Liver (tissue), 8 donors: ENCODE measurements at regions not wholly inside any gene's neighbourhood (a gene's known extent, or its start where the extent isn't known, plus 50 kb on each side); places are given as distances from the start of the nearest gene placed in this dataset.

ENCODE experiments used
- DNase-seq: peaks from one replicate; pipeline ENCODE4 v3.0.0-alpha.2; 2017; ENCODE audit warnings: low spot score
- H3K27ac ChIP-seq, 2 donors: one replicate each; pipeline ENCODE4 v1.7.0; 2013; ENCODE audit warnings: inconsistent platforms in 2 of 2, low read length in 2 of 2, control low read depth in 1 of 2, low read depth in 1 of 2, mild to moderate bottlenecking in 1 of 2
- H3K27me3 ChIP-seq, 4 donors: one replicate each; pipeline versions ENCODE4 v1.6.1 to v1.7.0; 2013; ENCODE audit warnings: low read length in 3 of 4, inconsistent platforms in 1 of 4, mild to moderate bottlenecking in 1 of 4, moderate library complexity in 1 of 4; ENCODE audit not compliant: control insufficient read depth in 4 of 4, insufficient read depth in 4 of 4
- H3K36me3 ChIP-seq, 4 donors: one replicate each; pipeline versions ENCODE4 v1.6.1 to v1.7.0; 2013; ENCODE audit warnings: low read length in 3 of 4, mild to moderate bottlenecking in 3 of 4, low read depth in 1 of 4, moderate library complexity in 1 of 4; ENCODE audit not compliant: control insufficient read depth in 4 of 4, insufficient read depth in 3 of 4
- H3K4me1 ChIP-seq, 4 donors: one replicate each; pipeline versions ENCODE4 v1.6.1 to v1.7.0; 2013; ENCODE audit warnings: low read length in 3 of 4, mild to moderate bottlenecking in 3 of 4, moderate library complexity in 1 of 4; ENCODE audit not compliant: control insufficient read depth in 4 of 4, insufficient read depth in 4 of 4
- H3K4me3 ChIP-seq, 3 donors: one replicate each; pipeline versions ENCODE4 v1.6.1 to v1.7.0; 2013; ENCODE audit warnings: low read length in 3 of 3, control low read depth in 1 of 3, low read depth in 1 of 3, mild to moderate bottlenecking in 1 of 3
- H3K9ac ChIP-seq, 2 donors: one replicate each; pipeline ENCODE4 v1.7.0; 2013; ENCODE audit warnings: low read length in 2 of 2, mild to moderate bottlenecking in 2 of 2, moderate library complexity in 2 of 2, control low read depth in 1 of 2, low read depth in 1 of 2
- H3K9me3 ChIP-seq, 4 donors: one replicate each; pipeline versions ENCODE4 v1.6.1 to v1.7.0; 2013; ENCODE audit warnings: low read length in 3 of 4; ENCODE audit not compliant: control insufficient read depth in 4 of 4
- ATF3 ChIP-seq: IDR thresholded peaks from 2 replicates; pipeline ENCODE4 v1.6.1; 2016; ENCODE audit warnings: antibody characterized with exemption
- CTCF ChIP-seq: fragments of 150-350 bp; IDR thresholded peaks from 2 replicates; pipeline ENCODE4 v1.5.1; 2017; ENCODE audit warnings: improper control_type of control experiment, low read depth, low read length; ENCODE audit not compliant: missing input control
- EGR1 ChIP-seq, 2 donors: IDR thresholded peaks; 2 replicates each; pipeline ENCODE4 v1.6.1; 2016 to 2018; ENCODE audit warnings: antibody characterized with exemption in 2 of 2, low read depth in 2 of 2
- FOXA1 ChIP-seq: IDR thresholded peaks from 2 replicates; pipeline ENCODE4 v1.6.1; 2016; ENCODE audit warnings: antibody characterized with exemption
- FOXA2 ChIP-seq: IDR thresholded peaks from 2 replicates; pipeline ENCODE4 v1.6.1; 2016; ENCODE audit warnings: antibody characterized with exemption
- GABPA ChIP-seq, 2 donors: IDR thresholded peaks in 1 of 2; conservative IDR thresholded peaks in 1 of 2; 2 replicates each; pipeline ENCODE4 v1.6.1; 2016; ENCODE audit warnings: antibody characterized with exemption in 2 of 2, mild to moderate bottlenecking in 1 of 2, moderate library complexity in 1 of 2
- HNF4A ChIP-seq, 2 donors: conservative IDR thresholded peaks; 2 replicates each; pipeline ENCODE4 v1.6.1; 2016; ENCODE audit warnings: antibody characterized with exemption in 2 of 2, mild to moderate bottlenecking in 2 of 2
- HNF4G ChIP-seq: IDR thresholded peaks from 2 replicates; pipeline ENCODE4 v1.6.1; 2016; ENCODE audit warnings: antibody characterized with exemption
- JUND ChIP-seq, 2 donors: IDR thresholded peaks; 2 replicates each; pipeline ENCODE4 v1.6.1; 2016; ENCODE audit warnings: antibody characterized with exemption in 2 of 2
- MAX ChIP-seq: IDR thresholded peaks from 2 replicates; pipeline ENCODE4 v1.6.1; 2016; ENCODE audit warnings: antibody characterized with exemption
- RAD21 ChIP-seq, 2 donors: IDR thresholded peaks; 2 replicates each; pipeline ENCODE4 v1.6.1; 2016; ENCODE audit warnings: antibody characterized with exemption in 2 of 2, mild to moderate bottlenecking in 2 of 2
- RXRA ChIP-seq, 2 donors: IDR thresholded peaks; 2 replicates each; pipeline ENCODE4 v1.6.1; 2017 to 2018; ENCODE audit warnings: antibody characterized with exemption in 2 of 2, mild to moderate bottlenecking in 1 of 2
- SP1 ChIP-seq: IDR thresholded peaks from 2 replicates; pipeline ENCODE4 v1.6.1; 2018; ENCODE audit warnings: antibody characterized with exemption, mild to moderate bottlenecking
- TAF1 ChIP-seq: conservative IDR thresholded peaks from 2 replicates; pipeline ENCODE4 v1.6.1; 2016; ENCODE audit warnings: antibody characterized with exemption, mild to moderate bottlenecking
- YY1 ChIP-seq: IDR thresholded peaks from 2 replicates; pipeline ENCODE4 v1.6.1; 2016; ENCODE audit warnings: antibody characterized with exemption, mild to moderate bottlenecking
- ZBTB33 ChIP-seq: IDR thresholded peaks from 2 replicates; pipeline ENCODE4 v1.6.1; 2016; ENCODE audit warnings: antibody characterized with exemption
- WGBS: extraction: QIAGEN DNeasy Blood & Tissue Kit; methylation state at CpG from one replicate; pipeline ENCODE4 v1.1.7; 2013; 5-methylcytosine and 5-hydroxymethylcytosine counted together
- TF ChIP-seq, protein P1 (sequence below): IDR thresholded peaks from 2 replicates; pipeline ENCODE4 v1.6.1; 2016; ENCODE audit warnings: antibody characterized with exemption, mild to moderate bottlenecking
- donor health status: healthy.
- donor health status: healthy.
- donor health status: healthy.
- donor health status: healthy.
- donor health status: healthy.

GRCh38 chr4:64682946-64683345 lies 273.7 kb upstream of the TECRL start:
- no peaks in the 10 kb centered on the region for H3K9me3 ChIP-seq
- no peak overlapping the region for H3K9ac ChIP-seq
- no peak overlapping the region for H3K27ac ChIP-seq
- H3K36me3 ChIP-seq: no peaks in the 10 kb centered on the region
- no peaks in the 10 kb centered on the region for H3K4me1 ChIP-seq
- no peak overlapping the region for H3K4me3 ChIP-seq
- no peak for DNase-seq
- 77% methylated on average over 4 of the region's 4 CpGs for whole genome bisulfite sequencing
- TF ChIP-seq FOXA1 (no peak), FOXA2 (no peak), HNF4A (conservative IDR thresholded peaks at IDR 0.05) (no peak), ZBTB33 (no peak), SP1 (no peak), ATF3 (no peak), HNF4G (no peak), CTCF (no peak), EGR1 (IDR thresholded peaks at IDR 0.05; ENCODE audit: low read depth in 2 of 2) (no peak), RAD21 (IDR thresholded peaks at IDR 0.05) (no peak), TAF1 (no peak), MAX (no peak)
- TF ChIP-seq, protein P1, sequence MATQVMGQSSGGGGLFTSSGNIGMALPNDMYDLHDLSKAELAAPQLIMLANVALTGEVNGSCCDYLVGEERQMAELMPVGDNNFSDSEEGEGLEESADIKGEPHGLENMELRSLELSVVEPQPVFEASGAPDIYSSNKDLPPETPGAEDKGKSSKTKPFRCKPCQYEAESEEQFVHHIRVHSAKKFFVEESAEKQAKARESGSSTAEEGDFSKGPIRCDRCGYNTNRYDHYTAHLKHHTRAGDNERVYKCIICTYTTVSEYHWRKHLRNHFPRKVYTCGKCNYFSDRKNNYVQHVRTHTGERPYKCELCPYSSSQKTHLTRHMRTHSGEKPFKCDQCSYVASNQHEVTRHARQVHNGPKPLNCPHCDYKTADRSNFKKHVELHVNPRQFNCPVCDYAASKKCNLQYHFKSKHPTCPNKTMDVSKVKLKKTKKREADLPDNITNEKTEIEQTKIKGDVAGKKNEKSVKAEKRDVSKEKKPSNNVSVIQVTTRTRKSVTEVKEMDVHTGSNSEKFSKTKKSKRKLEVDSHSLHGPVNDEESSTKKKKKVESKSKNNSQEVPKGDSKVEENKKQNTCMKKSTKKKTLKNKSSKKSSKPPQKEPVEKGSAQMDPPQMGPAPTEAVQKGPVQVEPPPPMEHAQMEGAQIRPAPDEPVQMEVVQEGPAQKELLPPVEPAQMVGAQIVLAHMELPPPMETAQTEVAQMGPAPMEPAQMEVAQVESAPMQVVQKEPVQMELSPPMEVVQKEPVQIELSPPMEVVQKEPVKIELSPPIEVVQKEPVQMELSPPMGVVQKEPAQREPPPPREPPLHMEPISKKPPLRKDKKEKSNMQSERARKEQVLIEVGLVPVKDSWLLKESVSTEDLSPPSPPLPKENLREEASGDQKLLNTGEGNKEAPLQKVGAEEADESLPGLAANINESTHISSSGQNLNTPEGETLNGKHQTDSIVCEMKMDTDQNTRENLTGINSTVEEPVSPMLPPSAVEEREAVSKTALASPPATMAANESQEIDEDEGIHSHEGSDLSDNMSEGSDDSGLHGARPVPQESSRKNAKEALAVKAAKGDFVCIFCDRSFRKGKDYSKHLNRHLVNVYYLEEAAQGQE: no peak
- H3K27me3 ChIP-seq: no peaks in the 10 kb centered on the region

DNA sequence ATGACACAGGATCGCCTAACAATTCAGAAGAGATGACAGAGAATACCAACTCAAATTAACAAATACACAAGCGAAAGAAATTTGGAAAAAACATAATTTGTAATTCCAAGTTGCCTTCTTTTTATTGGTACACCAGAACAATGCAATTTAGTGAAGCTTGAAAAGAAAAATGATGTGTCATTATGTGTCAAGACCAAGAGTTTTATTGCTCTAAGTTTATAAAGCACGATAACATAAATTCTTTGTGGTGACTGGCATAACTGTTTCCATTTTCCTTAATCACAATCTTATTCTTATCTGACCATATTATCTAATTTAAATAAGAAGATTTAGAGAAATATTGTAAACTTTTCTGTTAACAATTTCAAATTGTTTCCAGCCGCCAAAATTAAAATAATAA lies 273.2 kb upstream of the TECRL start:
- Histone ChIP-seq H3K9ac (no peak overlapping the region), H3K9me3 (no peaks in the 10 kb centered on the region), H3K4me1 (no peaks in the 10 kb centered on the region), H3K27ac (no peak overlapping the region), H3K36me3 (no peaks in the 10 kb centered on the region), H3K27me3 (no peaks in the 10 kb centered on the region), H3K4me3 (no peak overlapping the region)
- no peak for DNase-seq
- 70% methylated on average over 4 of the region's 4 CpGs for WGBS
- TF ChIP-seq EGR1 (IDR thresholded peaks at IDR 0.05; ENCODE audit: low read depth in 2 of 2): no peak
- TF ChIP-seq GABPA (IDR thresholded peaks at IDR 0.05 in 1 of 2, conservative IDR thresholded peaks at IDR 0.05 in 1 of 2): no peak
- TF ChIP-seq JUND (IDR thresholded peaks at IDR 0.05): no peak
- TF ChIP-seq FOXA2: no peak
- TF ChIP-seq FOXA1: no peak
- TF ChIP-seq RXRA (IDR thresholded peaks at IDR 0.05): no peak
- no peak for TF ChIP-seq SP1
- no peak for TF ChIP-seq TAF1
- no peak for TF ChIP-seq MAX
- no peak for TF ChIP-seq HNF4G
- no peak for TF ChIP-seq CTCF
- no peak for TF ChIP-seq YY1
- TF ChIP-seq ZBTB33: no peak
